ENCODE measurements at regions not wholly inside any gene's neighbourhood (a gene's known extent, or its start where the extent isn't known, plus 50 kb on each side); places are given as distances from the start of the nearest gene placed in this dataset.

DNA sequence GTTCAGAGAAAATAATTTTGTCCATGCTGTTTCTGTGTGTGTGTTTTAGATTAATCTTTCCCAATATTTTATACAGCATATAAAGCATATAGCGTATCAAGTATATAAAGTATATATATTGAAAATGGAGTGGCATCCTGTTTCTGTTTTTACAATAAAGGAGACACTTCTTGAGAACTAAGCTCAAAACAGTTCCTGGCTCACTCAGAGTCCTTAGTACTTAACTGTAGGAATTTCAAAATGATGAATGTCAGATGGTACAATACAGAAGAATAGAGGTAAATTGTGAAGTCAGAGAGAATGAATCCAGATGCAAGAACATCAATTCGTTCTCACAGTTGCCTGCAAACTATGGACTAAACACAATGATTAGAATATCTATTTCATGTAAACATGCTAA is 68.7 kb upstream of the TAS2R1 start:
- H3K27me3 Mint-ChIP-seq (ENCODE audit: unreplicated experiment), result peaks cover 3% of the 10 kb centered on the region
- H3K36me3 Mint-ChIP-seq (ENCODE audit: low read depth, unreplicated experiment), result no peaks in the 10 kb centered on the region
- no peak for DNase-seq (ENCODE audit: low spot score)
- H3K9me3 Mint-ChIP-seq (ENCODE audit: unreplicated experiment), result no peaks in the 10 kb centered on the region
- H3K4me1 Mint-ChIP-seq (ENCODE audit: unreplicated experiment), result peaks cover 31% of the 10 kb centered on the region
- H3K4me3 Mint-ChIP-seq (ENCODE audit: unreplicated experiment), result no peak overlapping the region
- peak overlapping the region; percentile 82 for H3K27ac Mint-ChIP-seq (ENCODE audit: unreplicated experiment)
- TF ChIP-seq, protein P1, sequence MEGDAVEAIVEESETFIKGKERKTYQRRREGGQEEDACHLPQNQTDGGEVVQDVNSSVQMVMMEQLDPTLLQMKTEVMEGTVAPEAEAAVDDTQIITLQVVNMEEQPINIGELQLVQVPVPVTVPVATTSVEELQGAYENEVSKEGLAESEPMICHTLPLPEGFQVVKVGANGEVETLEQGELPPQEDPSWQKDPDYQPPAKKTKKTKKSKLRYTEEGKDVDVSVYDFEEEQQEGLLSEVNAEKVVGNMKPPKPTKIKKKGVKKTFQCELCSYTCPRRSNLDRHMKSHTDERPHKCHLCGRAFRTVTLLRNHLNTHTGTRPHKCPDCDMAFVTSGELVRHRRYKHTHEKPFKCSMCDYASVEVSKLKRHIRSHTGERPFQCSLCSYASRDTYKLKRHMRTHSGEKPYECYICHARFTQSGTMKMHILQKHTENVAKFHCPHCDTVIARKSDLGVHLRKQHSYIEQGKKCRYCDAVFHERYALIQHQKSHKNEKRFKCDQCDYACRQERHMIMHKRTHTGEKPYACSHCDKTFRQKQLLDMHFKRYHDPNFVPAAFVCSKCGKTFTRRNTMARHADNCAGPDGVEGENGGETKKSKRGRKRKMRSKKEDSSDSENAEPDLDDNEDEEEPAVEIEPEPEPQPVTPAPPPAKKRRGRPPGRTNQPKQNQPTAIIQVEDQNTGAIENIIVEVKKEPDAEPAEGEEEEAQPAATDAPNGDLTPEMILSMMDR (IDR thresholded peaks at IDR 0.05; ENCODE audit: unreplicated experiment), result no peak

DNA sequence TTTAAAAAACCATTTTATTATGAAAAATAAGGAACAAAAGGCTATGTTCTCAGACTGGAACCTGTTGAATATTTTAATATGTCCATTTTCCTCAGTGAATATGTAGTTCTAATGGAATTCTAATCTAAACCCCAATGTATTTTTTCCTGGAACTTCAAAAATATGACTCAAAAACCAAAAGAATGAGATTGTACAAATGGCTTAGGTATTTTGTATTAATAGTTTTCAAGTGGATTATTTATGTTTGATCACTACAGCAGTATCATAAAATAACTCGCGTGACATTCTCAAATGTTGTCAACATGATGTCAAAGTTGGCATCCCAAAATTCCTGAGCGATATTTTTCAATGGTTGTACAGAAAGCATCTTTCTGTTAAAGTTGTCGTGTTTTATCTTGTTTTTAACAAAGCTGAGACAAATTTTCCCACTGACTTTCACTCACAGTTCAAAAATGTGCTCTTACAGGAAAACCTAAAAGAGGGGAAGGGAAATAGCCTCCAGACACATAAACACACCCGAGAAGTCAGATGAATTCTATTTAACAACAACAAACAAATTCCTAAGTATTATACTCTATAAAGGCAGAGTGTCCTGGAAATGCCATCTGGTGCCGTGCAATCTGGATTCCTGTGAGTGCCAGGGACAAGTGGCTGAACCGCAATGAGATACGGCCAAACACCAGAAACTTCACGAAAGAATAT is 68.1 kb upstream of the TAS2R1 start:
- Mint-ChIP-seq H3K27ac (ENCODE audit: unreplicated experiment) (peak overlapping the region; percentile 82), H3K4me1 (ENCODE audit: unreplicated experiment) (peaks cover 31% of the 10 kb centered on the region), H3K36me3 (ENCODE audit: low read depth, unreplicated experiment) (no peaks in the 10 kb centered on the region), H3K9me3 (ENCODE audit: unreplicated experiment) (no peaks in the 10 kb centered on the region), H3K4me3 (ENCODE audit: unreplicated experiment) (no peak overlapping the region), H3K27me3 (ENCODE audit: unreplicated experiment) (peaks cover 3% of the 10 kb centered on the region)
- TF ChIP-seq, protein P1 (IDR thresholded peaks at IDR 0.05; ENCODE audit: unreplicated experiment), result no peak
- DNase-seq (ENCODE audit: low spot score), result no peak

DNA sequence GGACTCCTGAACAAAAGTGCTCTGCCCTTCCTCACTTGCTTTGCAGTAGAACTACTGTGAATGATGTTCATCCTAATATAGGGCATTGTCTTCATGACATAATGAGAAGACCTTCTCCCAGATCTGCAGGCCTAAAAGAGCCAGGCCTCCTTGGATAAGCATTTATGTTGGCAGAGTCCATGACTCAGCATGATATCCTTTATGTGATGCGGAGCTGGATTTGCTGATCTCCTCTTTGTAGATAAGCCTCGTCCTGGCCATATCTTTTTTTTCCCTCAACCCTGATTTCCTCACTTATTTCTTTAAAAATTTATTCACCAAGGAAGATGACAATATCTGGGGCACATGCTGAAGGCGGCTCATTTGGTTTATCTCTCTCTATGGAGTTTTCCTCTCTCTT is 62.4 kb upstream of the TAS2R1 start:
- peaks cover 4% of the 10 kb centered on the region for H3K27me3 Mint-ChIP-seq (ENCODE audit: unreplicated experiment)
- TF ChIP-seq, protein P1 (IDR thresholded peaks at IDR 0.05; ENCODE audit: unreplicated experiment), result no peak
- no peaks in the 10 kb centered on the region for H3K36me3 Mint-ChIP-seq (ENCODE audit: low read depth, unreplicated experiment)
- no peaks in the 10 kb centered on the region for H3K9me3 Mint-ChIP-seq (ENCODE audit: unreplicated experiment)
- no peak overlapping the region for H3K4me3 Mint-ChIP-seq (ENCODE audit: unreplicated experiment)
- no peak overlapping the region for H3K27ac Mint-ChIP-seq (ENCODE audit: unreplicated experiment)
- no peak for DNase-seq (ENCODE audit: low spot score)
- H3K4me1 Mint-ChIP-seq (ENCODE audit: unreplicated experiment), result peaks cover 9% of the 10 kb centered on the region

DNA sequence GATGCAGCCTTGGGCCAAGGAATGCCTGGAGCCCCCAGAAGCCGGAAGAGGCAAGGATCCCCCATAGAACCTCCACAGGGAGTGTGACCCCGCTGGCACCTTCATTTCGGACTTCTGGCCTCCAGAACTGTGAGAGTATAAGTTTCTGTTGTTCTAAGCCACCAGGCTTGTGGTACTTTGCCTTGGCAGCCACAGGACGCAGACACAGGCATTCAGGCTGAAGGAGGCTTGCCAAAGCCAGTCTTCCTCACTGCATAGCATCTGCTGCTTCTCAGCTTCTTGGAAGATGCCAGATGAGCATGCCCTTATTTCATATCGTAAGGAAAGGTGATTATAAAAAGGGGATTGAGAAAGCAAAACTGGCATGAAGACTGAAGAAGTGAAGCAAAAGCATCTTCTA is 61.1 kb upstream of the TAS2R1 start:
- Mint-ChIP-seq H3K27ac (ENCODE audit: unreplicated experiment) (no peak overlapping the region), H3K4me1 (ENCODE audit: unreplicated experiment) (peaks cover 8% of the 10 kb centered on the region), H3K4me3 (ENCODE audit: unreplicated experiment) (no peak overlapping the region), H3K9me3 (ENCODE audit: unreplicated experiment) (no peaks in the 10 kb centered on the region), H3K27me3 (ENCODE audit: unreplicated experiment) (peaks cover 4% of the 10 kb centered on the region), H3K36me3 (ENCODE audit: low read depth, unreplicated experiment) (no peaks in the 10 kb centered on the region)
- no peak for DNase-seq (ENCODE audit: low spot score)
- TF ChIP-seq, protein P1 (IDR thresholded peaks at IDR 0.05; ENCODE audit: unreplicated experiment), result no peak

DNA sequence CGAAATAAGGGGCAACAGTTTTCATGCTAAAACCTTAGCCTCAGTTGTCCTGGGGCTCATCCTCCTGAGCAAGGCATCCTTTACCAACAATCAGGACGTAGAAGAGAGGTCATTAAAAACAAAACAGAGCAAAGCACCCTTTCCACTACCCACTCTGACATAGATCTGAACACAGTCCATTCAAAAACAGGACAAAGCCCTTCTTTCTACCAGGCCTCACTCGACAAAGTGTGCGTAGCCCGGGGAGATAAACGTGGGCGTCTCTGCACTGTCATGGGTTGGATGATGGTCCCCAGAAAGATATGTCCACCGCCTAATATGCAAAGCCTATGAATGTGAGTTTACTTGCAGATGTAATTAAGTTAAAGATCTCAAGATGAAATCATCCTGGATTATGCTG is 60.6 kb upstream of the TAS2R1 start:
- peaks cover 10% of the 10 kb centered on the region for H3K4me1 Mint-ChIP-seq (ENCODE audit: unreplicated experiment)
- H3K27me3 Mint-ChIP-seq (ENCODE audit: unreplicated experiment), result peaks cover 4% of the 10 kb centered on the region
- H3K36me3 Mint-ChIP-seq (ENCODE audit: low read depth, unreplicated experiment), result no peaks in the 10 kb centered on the region
- H3K4me3 Mint-ChIP-seq (ENCODE audit: unreplicated experiment), result no peak overlapping the region
- no peak overlapping the region for H3K27ac Mint-ChIP-seq (ENCODE audit: unreplicated experiment)
- no peak for DNase-seq (ENCODE audit: low spot score)
- TF ChIP-seq, protein P1 (IDR thresholded peaks at IDR 0.05; ENCODE audit: unreplicated experiment), result no peak
- no peaks in the 10 kb centered on the region for H3K9me3 Mint-ChIP-seq (ENCODE audit: unreplicated experiment)
